Endothelial cell of umbilical vein (primary cell): ENCODE measurements at regions not wholly inside any gene's neighbourhood (a gene's known extent, or its start where the extent isn't known, plus 50 kb on each side); places are given as distances from the start of the nearest gene placed in this dataset.

ENCODE experiments used
- BruUV-seq: library from RNA; stranded (reverse); fragments of 400-500 nt; replicated peaks from 2 replicates; lab custom pipeline; 2021; lab: Mats Ljungman, UMichigan
- CTCF ChIA-PET: fragments of 300-600, 350-600 bp; sonication (Branson Sonifier 250); formaldehyde crosslinking; loops from one replicate; lab custom pipeline; 2021; ENCODE audit warnings: antibody characterized with exemption, inconsistent platforms; lab: Charles Lee
- POLR2A ChIA-PET: fragments of 300-600, 350-600 bp; sonication (Branson Sonifier 250); formaldehyde crosslinking; loops from one replicate; lab custom pipeline; 2021; ENCODE audit warnings: antibody characterized with exemption, inconsistent platforms; lab: Charles Lee
- DNase-seq: peaks from one replicate; pipeline ENCODE4 v3.0.0-alpha.2; 2011; ENCODE audit warnings: low read depth, low spot score
- FAIRE-seq: peaks from 2 replicates; lab custom pipeline; 2011; peaks lifted over from hg19 to GRCh38; lab: Jason Lieb, UNC
- H2AFZ ChIP-seq: 2 replicates; pipeline ENCODE4 v1.6.0; 2012; ENCODE audit warnings: low read depth, low read length, control low read depth, inconsistent platforms
- H3K27ac ChIP-seq: 2 replicates; pipeline ENCODE4 v1.5.1; 2011; ENCODE audit warnings: low read depth, mild to moderate bottlenecking, control low read depth, low read length, moderate library complexity; ENCODE audit not compliant: insufficient read depth
- H3K27me3 ChIP-seq, 2 experiments: 2 replicates each; pipeline versions ENCODE4 v1.6.0 to v1.6.1; 2011; ENCODE audit warnings: low read length in 2 of 2, mixed read lengths in 1 of 2; ENCODE audit not compliant: control insufficient read depth in 2 of 2, insufficient read depth in 2 of 2
- H3K36me3 ChIP-seq, 2 experiments: 2 replicates in 1 of 2; 3 replicates in 1 of 2; pipeline ENCODE4 v1.5.1; 2011; ENCODE audit warnings: low read length in 2 of 2, mild to moderate bottlenecking in 1 of 2, moderate library complexity in 1 of 2; ENCODE audit not compliant: control insufficient read depth in 2 of 2, insufficient read depth in 2 of 2; ENCODE audit errors: extremely low read depth in 1 of 2
- H3K4me1 ChIP-seq: 3 replicates; pipeline ENCODE4 v1.5.1; 2011; ENCODE audit warnings: mild to moderate bottlenecking, low read length; ENCODE audit not compliant: control insufficient read depth, insufficient read depth; ENCODE audit errors: extremely low read depth
- H3K4me2 ChIP-seq: 2 replicates; pipeline ENCODE4 v1.6.1; 2011; ENCODE audit warnings: low read length, control low read depth, mixed read lengths; ENCODE audit not compliant: insufficient read depth
- H3K4me3 ChIP-seq, 3 experiments: fragments of 200-600 bp in 1 of 3; sonication (generic), shearing (Covaris generic) in 1 of 3; replicated peaks in 1 of 3; 2 replicates each; pipeline ENCODE4 v1.5.1; 2011 to 2016; ENCODE audit warnings: control low read depth in 3 of 3, low read length in 3 of 3, mild to moderate bottlenecking in 2 of 3, inconsistent platforms in 1 of 3, low read depth in 1 of 3, moderate library complexity in 1 of 3; ENCODE audit not compliant: insufficient read depth in 1 of 3
- H3K79me2 ChIP-seq: 2 replicates; pipeline ENCODE4 v1.6.0; 2012; ENCODE audit warnings: low read length, inconsistent platforms; ENCODE audit not compliant: control insufficient read depth, insufficient read depth
- H3K9ac ChIP-seq: replicated peaks from 2 replicates; pipeline ENCODE3; 2011; ENCODE audit warnings: low read length, control low read depth; ENCODE audit not compliant: insufficient read depth; ENCODE audit errors: extremely low read depth
- H3K9me1 ChIP-seq: replicated peaks from 3 replicates; pipeline ENCODE4 v1.6.0; 2011; ENCODE audit warnings: mild to moderate bottlenecking, low read length; ENCODE audit not compliant: control insufficient read depth, insufficient read depth; ENCODE audit errors: extremely low read depth
- H3K9me3 ChIP-seq: replicated peaks from 2 replicates; pipeline ENCODE4 v1.5.1; 2012; ENCODE audit warnings: low read length, inconsistent platforms; ENCODE audit not compliant: control insufficient read depth, insufficient read depth
- H4K20me1 ChIP-seq: replicated peaks from 2 replicates; pipeline ENCODE3; 2011; ENCODE audit warnings: mild to moderate bottlenecking, low read length; ENCODE audit not compliant: control insufficient read depth, insufficient read depth; ENCODE audit errors: extremely low read depth
- EZH2 ChIP-seq: IDR thresholded peaks from 2 replicates; pipeline ENCODE4 v1.6.1; 2012; ENCODE audit warnings: borderline replicate concordance, low read depth, mild to moderate bottlenecking, moderate library complexity, low read length, inconsistent platforms; ENCODE audit not compliant: severe bottlenecking
- FOS ChIP-seq: IDR thresholded peaks from 2 replicates; pipeline ENCODE4 v1.6.1; 2011; ENCODE audit warnings: mild to moderate bottlenecking, low read length, moderate library complexity, borderline replicate concordance; ENCODE audit not compliant: insufficient read depth
- GATA2 ChIP-seq: IDR thresholded peaks from 2 replicates; pipeline ENCODE4 v1.7.0; 2011; ENCODE audit warnings: low read depth, mild to moderate bottlenecking, moderate library complexity, mixed read lengths, low read length; ENCODE audit not compliant: insufficient read length, insufficient read depth
- JUN ChIP-seq: IDR thresholded peaks from 2 replicates; pipeline ENCODE4 v1.6.1; 2011; ENCODE audit warnings: borderline replicate concordance, low read depth; ENCODE audit not compliant: insufficient read length, insufficient read depth
- MYC ChIP-seq: IDR thresholded peaks from one replicate; pipeline ENCODE4 v1.6.1; 2011; ENCODE audit warnings: mild to moderate bottlenecking, low read depth, low read length
- POLR2A ChIP-seq: IDR thresholded peaks from 2 replicates; pipeline ENCODE4 v1.6.1; 2012; ENCODE audit warnings: low read depth, mild to moderate bottlenecking, control low read depth, low read length
- POLR2AphosphoS5 ChIP-seq: IDR thresholded peaks from 2 replicates; pipeline ENCODE4 v1.6.1; 2012; ENCODE audit warnings: low read depth, mild to moderate bottlenecking, control low read depth, low read length, moderate library complexity; ENCODE audit not compliant: insufficient read depth
- dilution Hi-C: fragments of 300-500 bp; cut with MboI; formaldehyde crosslinking; loops from one replicate; pipeline ENCODE4 v1.15.0; 2019; ENCODE audit warnings: low sequenced_read_pairs; ENCODE audit not compliant: extremely low pct_ligation_motif_present
- intact Hi-C: fragments of 100-400 bp; cut with micrococcal nuclease; formaldehyde crosslinking; loops from one replicate; pipeline ENCODE4 v1.10.0; 2022
- TF ChIP-seq, protein P1 (sequence below), 2 donors: IDR thresholded peaks; 1 replicate in 1 of 2; 2 replicates in 1 of 2; pipeline ENCODE4 v1.5.1; 2011; ENCODE audit warnings: low read length in 2 of 2, mild to moderate bottlenecking in 2 of 2, moderate library complexity in 2 of 2, control low read depth in 1 of 2, inconsistent platforms in 1 of 2, low read depth in 1 of 2; ENCODE audit not compliant: insufficient read depth in 1 of 2; ENCODE audit errors: extremely low read depth in 1 of 2
- TF ChIP-seq, protein P2 (sequence below): IDR thresholded peaks from 2 replicates; pipeline ENCODE4 v1.6.1; 2011; ENCODE audit not compliant: insufficient read depth, insufficient read length

DNA sequence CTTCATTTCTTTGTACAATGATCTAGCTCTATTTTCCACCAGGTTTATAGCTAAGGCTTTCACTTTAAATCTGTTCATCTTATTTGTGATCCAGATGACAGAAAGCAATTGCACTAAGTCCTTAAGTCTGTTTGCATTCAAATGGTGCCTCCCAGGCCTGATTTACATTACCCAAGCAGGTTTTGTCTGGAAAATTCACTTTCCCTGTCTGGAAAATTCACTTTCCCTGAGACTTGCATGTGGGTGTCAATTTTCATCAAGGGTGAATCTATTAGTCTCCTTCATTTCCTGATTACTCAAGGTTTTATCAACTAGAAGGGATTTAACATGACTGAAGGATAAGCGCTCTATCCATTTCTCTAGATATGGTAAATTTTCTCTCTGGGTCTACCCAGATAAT is 1480.2 kb upstream of the GOT2 start:
- FAIRE-seq = no peak
- no peak for TF ChIP-seq EZH2
- no peak for TF ChIP-seq JUN
- TF ChIP-seq POLR2AphosphoS5 = no peak
- TF ChIP-seq, protein P1, sequence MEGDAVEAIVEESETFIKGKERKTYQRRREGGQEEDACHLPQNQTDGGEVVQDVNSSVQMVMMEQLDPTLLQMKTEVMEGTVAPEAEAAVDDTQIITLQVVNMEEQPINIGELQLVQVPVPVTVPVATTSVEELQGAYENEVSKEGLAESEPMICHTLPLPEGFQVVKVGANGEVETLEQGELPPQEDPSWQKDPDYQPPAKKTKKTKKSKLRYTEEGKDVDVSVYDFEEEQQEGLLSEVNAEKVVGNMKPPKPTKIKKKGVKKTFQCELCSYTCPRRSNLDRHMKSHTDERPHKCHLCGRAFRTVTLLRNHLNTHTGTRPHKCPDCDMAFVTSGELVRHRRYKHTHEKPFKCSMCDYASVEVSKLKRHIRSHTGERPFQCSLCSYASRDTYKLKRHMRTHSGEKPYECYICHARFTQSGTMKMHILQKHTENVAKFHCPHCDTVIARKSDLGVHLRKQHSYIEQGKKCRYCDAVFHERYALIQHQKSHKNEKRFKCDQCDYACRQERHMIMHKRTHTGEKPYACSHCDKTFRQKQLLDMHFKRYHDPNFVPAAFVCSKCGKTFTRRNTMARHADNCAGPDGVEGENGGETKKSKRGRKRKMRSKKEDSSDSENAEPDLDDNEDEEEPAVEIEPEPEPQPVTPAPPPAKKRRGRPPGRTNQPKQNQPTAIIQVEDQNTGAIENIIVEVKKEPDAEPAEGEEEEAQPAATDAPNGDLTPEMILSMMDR (IDR thresholded peaks at IDR 0.05; ENCODE audit: extremely low read depth in 1 of 2, insufficient read depth in 1 of 2, low read depth in 1 of 2, low read length in 2 of 2) = no peak
- TF ChIP-seq POLR2A = no peak
- TF ChIP-seq GATA2 = no peak
- TF ChIP-seq MYC = no peak
- TF ChIP-seq FOS = no peak
- TF ChIP-seq, protein P2, sequence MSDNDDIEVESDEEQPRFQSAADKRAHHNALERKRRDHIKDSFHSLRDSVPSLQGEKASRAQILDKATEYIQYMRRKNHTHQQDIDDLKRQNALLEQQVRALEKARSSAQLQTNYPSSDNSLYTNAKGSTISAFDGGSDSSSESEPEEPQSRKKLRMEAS = no peak
- no peak for DNase-seq
- ChIA-PET CTCF (interaction anchor here (0.9 kb wide), 1 partner anchor 11 kb away, joined by 3 read pairs; no protein-coding TSS in a partner anchor), POLR2A (no interaction called here)
- Histone ChIP-seq H4K20me1 (no peaks in the 10 kb centered on the region), H3K36me3 (no peaks in the 10 kb centered on the region), H3K79me2 (no peaks in the 10 kb centered on the region), H3K27ac (no peak overlapping the region), H3K4me1 (no peaks in the 10 kb centered on the region), H3K27me3 (no peaks in the 10 kb centered on the region), H2AFZ (no peak overlapping the region), H3K4me2 (no peak overlapping the region), H3K9me3 (no peaks in the 10 kb centered on the region), H3K4me3 (no peak overlapping the region), H3K9me1 (no peaks in the 10 kb centered on the region), H3K9ac (no peak overlapping the region)
- BruUV-seq = no TSS peak
- intact Hi-C loops (no loop called here), dilution Hi-C loops (no loop called here)
